Lower lobe of right lung (tissue), 2 donors: ENCODE measurements at regions not wholly inside any gene's neighbourhood (a gene's known extent, or its start where the extent isn't known, plus 50 kb on each side); places are given as distances from the start of the nearest gene placed in this dataset.
A peak's percentile ranks its signal among the peaks of the same experiment; 100 is the strongest.

Experiments used
- ATAC-seq, 2 donors: fragments of 200-7000 bp; cut with Tn5 transposase; one replicate each; pipeline ENCODE4 v1.9.1; 2020 to 2022; ENCODE audit warnings: mild to moderate bottlenecking in 2 of 2, moderate library complexity in 2 of 2
- DNase-seq: peaks from one replicate; pipeline ENCODE4 v3.0.0-alpha.2; 2020
- H3K27ac ChIP-seq: fragments of 200-600 bp; one replicate; pipeline ENCODE4 v1.8.0; 2022
- H3K27me3 ChIP-seq: fragments of 200-600 bp; one replicate; pipeline ENCODE4 v1.8.0; 2022; ENCODE audit warnings: low read depth
- H3K36me3 ChIP-seq: fragments of 200-600 bp; one replicate; pipeline ENCODE4 v1.8.0; 2022; ENCODE audit warnings: mild to moderate bottlenecking
- H3K4me1 ChIP-seq: fragments of 200-600 bp; one replicate; pipeline ENCODE4 v1.8.0; 2022
- H3K4me3 ChIP-seq: fragments of 200-600 bp; one replicate; pipeline ENCODE4 v1.8.0; 2022; ENCODE audit warnings: mild to moderate bottlenecking
- H3K9me3 ChIP-seq: fragments of 200-600 bp; one replicate; pipeline ENCODE4 v1.8.0; 2022
- intact Hi-C: fragments of 100-400 bp; cut with DNase I; formaldehyde crosslinking; loops from one replicate; pipeline ENCODE4 v1.11.0; 2022
- TF ChIP-seq, protein P1 (sequence below): fragments of 200-600 bp; IDR thresholded peaks from one replicate; pipeline ENCODE4 v1.8.0; 2022; ENCODE audit warnings: antibody characterized with exemption, mild to moderate bottlenecking
- donor health status: DM: no; HTN: yes; CAD: no; lungs with severe emphysema.

DNA sequence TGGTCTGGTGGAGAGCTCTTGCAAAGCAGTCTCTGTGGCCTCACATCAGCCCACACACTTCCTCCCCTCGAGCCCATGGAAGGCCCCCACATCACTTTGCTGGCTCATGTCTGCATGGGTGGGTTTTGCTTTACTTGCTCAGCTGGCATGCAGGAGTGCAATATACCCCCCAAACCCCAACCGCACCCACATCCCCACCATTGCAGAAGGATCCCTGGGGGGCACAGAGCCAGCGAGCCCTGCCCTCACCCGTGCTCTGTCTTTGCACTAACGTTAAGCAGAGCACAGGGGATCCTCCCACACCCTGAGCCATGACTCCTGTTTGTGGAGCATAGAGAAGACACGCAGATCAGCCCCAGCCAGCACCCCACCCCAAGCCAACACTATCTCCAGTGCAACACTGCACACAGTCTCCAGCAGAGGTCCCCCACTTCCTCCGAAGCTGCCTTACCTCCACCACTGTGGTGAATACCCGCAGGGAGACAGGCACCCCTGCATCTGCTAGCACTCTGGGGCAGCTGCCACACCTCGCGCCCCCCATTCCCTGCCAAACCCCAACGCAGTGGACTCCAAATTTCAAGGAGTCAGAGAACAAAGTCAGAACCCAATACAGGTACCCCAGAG is 177.8 kb upstream of the RGPD4 start:
- TF ChIP-seq, protein P1, sequence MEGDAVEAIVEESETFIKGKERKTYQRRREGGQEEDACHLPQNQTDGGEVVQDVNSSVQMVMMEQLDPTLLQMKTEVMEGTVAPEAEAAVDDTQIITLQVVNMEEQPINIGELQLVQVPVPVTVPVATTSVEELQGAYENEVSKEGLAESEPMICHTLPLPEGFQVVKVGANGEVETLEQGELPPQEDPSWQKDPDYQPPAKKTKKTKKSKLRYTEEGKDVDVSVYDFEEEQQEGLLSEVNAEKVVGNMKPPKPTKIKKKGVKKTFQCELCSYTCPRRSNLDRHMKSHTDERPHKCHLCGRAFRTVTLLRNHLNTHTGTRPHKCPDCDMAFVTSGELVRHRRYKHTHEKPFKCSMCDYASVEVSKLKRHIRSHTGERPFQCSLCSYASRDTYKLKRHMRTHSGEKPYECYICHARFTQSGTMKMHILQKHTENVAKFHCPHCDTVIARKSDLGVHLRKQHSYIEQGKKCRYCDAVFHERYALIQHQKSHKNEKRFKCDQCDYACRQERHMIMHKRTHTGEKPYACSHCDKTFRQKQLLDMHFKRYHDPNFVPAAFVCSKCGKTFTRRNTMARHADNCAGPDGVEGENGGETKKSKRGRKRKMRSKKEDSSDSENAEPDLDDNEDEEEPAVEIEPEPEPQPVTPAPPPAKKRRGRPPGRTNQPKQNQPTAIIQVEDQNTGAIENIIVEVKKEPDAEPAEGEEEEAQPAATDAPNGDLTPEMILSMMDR = no peak
- Histone ChIP-seq H3K36me3 (no peaks in the 10 kb centered on the region), H3K27me3 (no peaks in the 10 kb centered on the region), H3K4me3 (no peak overlapping the region), H3K27ac (no peak overlapping the region), H3K9me3 (peaks cover 17% of the 10 kb centered on the region), H3K4me1 (no peaks in the 10 kb centered on the region)
- DNase-seq = no peak
- ATAC-seq = peak in 1 of 2 donors; percentile 29
- intact Hi-C loops = no loop called here

DNA sequence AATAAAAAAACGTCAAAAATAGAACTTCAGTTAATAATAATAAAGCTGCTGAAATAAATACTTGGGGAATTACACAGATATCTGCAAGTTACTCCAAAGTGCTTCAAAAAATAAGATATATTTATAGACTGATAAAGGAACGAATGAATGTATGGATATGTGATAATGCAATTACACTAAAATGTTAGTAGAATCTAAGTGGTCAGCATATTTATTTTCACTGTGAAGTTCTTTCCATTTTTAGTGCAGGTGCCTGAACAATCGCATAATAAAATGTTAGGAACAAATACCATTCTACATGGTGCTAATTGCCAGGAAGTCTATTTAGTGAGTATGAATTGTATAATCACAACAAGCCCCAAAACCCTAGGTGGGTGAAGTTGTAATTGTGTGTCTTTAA is 169.6 kb upstream of the RGPD4 start:
- Histone ChIP-seq H3K4me1 (no peaks in the 10 kb centered on the region), H3K27ac (no peak overlapping the region), H3K36me3 (no peaks in the 10 kb centered on the region), H3K27me3 (no peaks in the 10 kb centered on the region), H3K9me3 (no peaks in the 10 kb centered on the region), H3K4me3 (no peak overlapping the region)
- ATAC-seq (no peak), DNase-seq (no peak)
- intact Hi-C loops = no loop called here
- TF ChIP-seq, protein P1 = no peak

- intact Hi-C loops = no loop called here
- ATAC-seq = no peak
Observed at GRCh38 chr2:107663632-107664031, 163.1 kb upstream of the RGPD4 start.

GRCh38 chr2:107669335-107669734 is 157.4 kb upstream of the RGPD4 start:
- intact Hi-C loops = no loop called here
- Histone ChIP-seq H3K4me1 (no peaks in the 10 kb centered on the region), H3K27me3 (no peaks in the 10 kb centered on the region), H3K4me3 (no peak overlapping the region), H3K27ac (no peak overlapping the region), H3K36me3 (no peaks in the 10 kb centered on the region), H3K9me3 (peaks cover 18% of the 10 kb centered on the region)
- DNase-seq (no peak), ATAC-seq (no peak)
- TF ChIP-seq, protein P1 = peak; percentile 8

More at GRCh38 chr2:107663632-107664031, 163.1 kb upstream of the RGPD4 start:
- no peaks in the 10 kb centered on the region for H3K4me1 ChIP-seq
- H3K4me3 ChIP-seq = no peak overlapping the region
- no peaks in the 10 kb centered on the region for H3K27me3 ChIP-seq
- no peaks in the 10 kb centered on the region for H3K9me3 ChIP-seq
- no peak overlapping the region for H3K27ac ChIP-seq
- no peak for DNase-seq
- no peaks in the 10 kb centered on the region for H3K36me3 ChIP-seq
- TF ChIP-seq, protein P1 = no peak

DNA sequence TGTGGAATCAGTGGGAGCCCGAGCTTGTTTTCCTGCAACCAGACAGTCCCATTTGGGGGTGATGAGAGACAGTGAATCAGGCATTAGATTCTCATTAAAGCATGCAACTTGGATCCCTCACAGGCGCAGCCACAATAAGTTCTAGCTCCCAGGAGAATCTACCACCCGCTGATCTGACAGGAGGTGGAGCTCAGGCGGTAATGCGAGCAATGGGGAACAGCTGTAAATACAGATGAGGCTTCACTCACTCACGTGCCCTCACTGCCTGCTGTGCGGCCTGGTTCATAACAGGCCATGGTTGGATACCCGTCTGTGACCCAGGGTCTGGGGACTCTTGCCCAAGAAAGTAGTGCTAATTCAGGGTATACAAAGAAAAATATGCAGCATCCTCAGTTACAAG is 144.8 kb upstream of the RGPD4 start:
- TF ChIP-seq, protein P1 = no peak
- Histone ChIP-seq H3K9me3 (no peaks in the 10 kb centered on the region), H3K4me3 (no peak overlapping the region), H3K4me1 (no peaks in the 10 kb centered on the region), H3K27ac (no peak overlapping the region), H3K36me3 (no peaks in the 10 kb centered on the region), H3K27me3 (no peaks in the 10 kb centered on the region)
- DNase-seq (no peak), ATAC-seq (no peak)
- intact Hi-C loops = no loop called here
